ENCODE measurements at regions not wholly inside any gene's neighbourhood (a gene's known extent, or its start where the extent isn't known, plus 50 kb on each side); places are given as distances from the start of the nearest gene placed in this dataset.

- Histone ChIP-seq H3K27ac (no peak overlapping the region), H3K36me3 (no peaks in the 10 kb centered on the region), H3K4me1 (no peaks in the 10 kb centered on the region), H3K9ac (ENCODE audit: low read depth in 2 of 2, low read length in 2 of 2) (no peak overlapping the region), H3K9me3 (no peaks in the 10 kb centered on the region), H3K27me3 (no peaks in the 10 kb centered on the region), H3K4me3 (no peak overlapping the region)
- no peak for DNase-seq
- intact Hi-C loops (cut with DNase I): no loop called here
- TF ChIP-seq CTCF (IDR thresholded peaks at IDR 0.05): no peak
These were observed 103.3 kb upstream of the ZNF507 start for GRCh38 chr19:32241932-32242710.

- H3K4me1 ChIP-seq: no peaks in the 10 kb centered on the region
- intact Hi-C loops (cut with DNase I): no loop called here
- no peaks in the 10 kb centered on the region for H3K36me3 ChIP-seq
These were observed 99.4 kb upstream of the ZNF507 start for GRCh38 chr19:32246006-32246405.

GRCh38 chr19:32251634-32252332, 93.6 kb upstream of the ZNF507 start:
- DNase-seq: no peak
- H3K9ac ChIP-seq (ENCODE audit: low read depth in 2 of 2, low read length in 2 of 2): no peak overlapping the region
- H3K4me3 ChIP-seq: no peak overlapping the region
- TF ChIP-seq CTCF (IDR thresholded peaks at IDR 0.05): no peak
- no peaks in the 10 kb centered on the region for H3K9me3 ChIP-seq
- no peak overlapping the region for H3K27ac ChIP-seq
- intact Hi-C loops (cut with DNase I): no loop called here
- H3K27me3 ChIP-seq: no peaks in the 10 kb centered on the region
- no peaks in the 10 kb centered on the region for H3K4me1 ChIP-seq
- no peaks in the 10 kb centered on the region for H3K36me3 ChIP-seq

More at GRCh38 chr19:32246006-32246405, 99.4 kb upstream of the ZNF507 start:
- Histone ChIP-seq H3K9me3 (no peaks in the 10 kb centered on the region), H3K27ac (no peak overlapping the region), H3K9ac (ENCODE audit: low read depth in 2 of 2, low read length in 2 of 2) (no peak overlapping the region), H3K4me3 (no peak overlapping the region), H3K27me3 (no peaks in the 10 kb centered on the region)
- DNase-seq: no peak
- TF ChIP-seq CTCF (IDR thresholded peaks at IDR 0.05): no peak

GRCh38 chr19:32252333-32252669, 93.1 kb upstream of the ZNF507 start:
- Histone ChIP-seq H3K36me3 (no peaks in the 10 kb centered on the region), H3K9me3 (no peaks in the 10 kb centered on the region), H3K27me3 (no peaks in the 10 kb centered on the region), H3K27ac (no peak overlapping the region), H3K9ac (ENCODE audit: low read depth in 2 of 2, low read length in 2 of 2) (no peak overlapping the region), H3K4me3 (no peak overlapping the region), H3K4me1 (no peaks in the 10 kb centered on the region)
- no peak for DNase-seq
- intact Hi-C loops (cut with DNase I): no loop called here
- no peak for TF ChIP-seq CTCF (IDR thresholded peaks at IDR 0.05)

- Histone ChIP-seq H3K36me3 (no peaks in the 10 kb centered on the region), H3K27me3 (no peaks in the 10 kb centered on the region), H3K4me1 (no peaks in the 10 kb centered on the region), H3K9me3 (no peaks in the 10 kb centered on the region), H3K4me3 (no peak overlapping the region), H3K27ac (no peak overlapping the region), H3K9ac (ENCODE audit: low read depth in 2 of 2, low read length in 2 of 2) (no peak overlapping the region)
- TF ChIP-seq CTCF (IDR thresholded peaks at IDR 0.05): no peak
- DNase-seq: no peak
- intact Hi-C loops (cut with DNase I): no loop called here
These were observed 91.5 kb upstream of the ZNF507 start for GRCh38 chr19:32253683-32254508.
